Uterus (tissue), 3 donors: ENCODE measurements at regions not wholly inside any gene's neighbourhood (a gene's known extent, or its start where the extent isn't known, plus 50 kb on each side); places are given as distances from the start of the nearest gene placed in this dataset.

Source experiments
- DNase-seq, 2 donors: peaks; one replicate each; pipeline ENCODE4 v3.0.0-alpha.2; 2019 to 2020
- H3K27ac ChIP-seq, 2 donors: fragments of 200-600 bp; sonication (generic); 1 replicate in 1 of 2; 2 replicates in 1 of 2; pipeline ENCODE4 v1.5.1; 2016 to 2018
- H3K27me3 ChIP-seq, 2 donors: fragments of 200-600 bp; sonication (generic); one replicate each; pipeline ENCODE4 v1.5.1; 2018 to 2019; ENCODE audit warnings: control low read depth in 1 of 2
- H3K36me3 ChIP-seq, 2 donors: fragments of 200-600 bp; sonication (generic); one replicate each; pipeline ENCODE4 v1.5.1; 2019; ENCODE audit warnings: control low read depth in 1 of 2
- H3K4me1 ChIP-seq, 2 donors: fragments of 200-600 bp; sonication (generic); one replicate each; pipeline ENCODE4 v1.5.1; 2018 to 2019; ENCODE audit warnings: control low read depth in 1 of 2
- H3K4me3 ChIP-seq, 2 donors: fragments of 200-600 bp; sonication (generic); 1 replicate in 1 of 2; 2 replicates in 1 of 2; pipeline ENCODE4 v1.5.1; 2018 to 2019; ENCODE audit warnings: mild to moderate bottlenecking in 1 of 2
- H3K9me3 ChIP-seq, 2 donors: fragments of 200-600 bp; sonication (generic); one replicate each; pipeline ENCODE4 v1.5.1; 2019; ENCODE audit warnings: control low read depth in 1 of 2
- POLR2A ChIP-seq, 2 donors: fragments of 450-650 bp; IDR thresholded peaks; one replicate each; pipeline ENCODE4 v1.6.1; 2016; ENCODE audit warnings: antibody characterized with exemption in 2 of 2, mild to moderate bottlenecking in 1 of 2, moderate library complexity in 1 of 2
- intact Hi-C: fragments of 100-400 bp; cut with DNase I; formaldehyde crosslinking; loops from one replicate; pipeline ENCODE4 v1.15.1; 2023; ENCODE audit warnings: low total_unique reads
- TF ChIP-seq, protein P1 (sequence below), 4 experiments: fragments of 200-600 bp in 2 of 4; fragments of 450-650 bp in 2 of 4; sonication (generic) in 2 of 4; IDR thresholded peaks; one replicate each; pipeline ENCODE4 v1.5.1; 2016 to 2019; ENCODE audit warnings: antibody characterized with exemption in 4 of 4, mild to moderate bottlenecking in 2 of 4, moderate library complexity in 1 of 4
- donor health status: DM: yes; HTN: yes; CAD: no.

GRCh38 chr4:130703211-130703935 is 1607.4 kb downstream of the C4orf33 start:
- no peaks in the 10 kb centered on the region for H3K36me3 ChIP-seq
- no peak overlapping the region for H3K27ac ChIP-seq
- TF ChIP-seq, protein P1, sequence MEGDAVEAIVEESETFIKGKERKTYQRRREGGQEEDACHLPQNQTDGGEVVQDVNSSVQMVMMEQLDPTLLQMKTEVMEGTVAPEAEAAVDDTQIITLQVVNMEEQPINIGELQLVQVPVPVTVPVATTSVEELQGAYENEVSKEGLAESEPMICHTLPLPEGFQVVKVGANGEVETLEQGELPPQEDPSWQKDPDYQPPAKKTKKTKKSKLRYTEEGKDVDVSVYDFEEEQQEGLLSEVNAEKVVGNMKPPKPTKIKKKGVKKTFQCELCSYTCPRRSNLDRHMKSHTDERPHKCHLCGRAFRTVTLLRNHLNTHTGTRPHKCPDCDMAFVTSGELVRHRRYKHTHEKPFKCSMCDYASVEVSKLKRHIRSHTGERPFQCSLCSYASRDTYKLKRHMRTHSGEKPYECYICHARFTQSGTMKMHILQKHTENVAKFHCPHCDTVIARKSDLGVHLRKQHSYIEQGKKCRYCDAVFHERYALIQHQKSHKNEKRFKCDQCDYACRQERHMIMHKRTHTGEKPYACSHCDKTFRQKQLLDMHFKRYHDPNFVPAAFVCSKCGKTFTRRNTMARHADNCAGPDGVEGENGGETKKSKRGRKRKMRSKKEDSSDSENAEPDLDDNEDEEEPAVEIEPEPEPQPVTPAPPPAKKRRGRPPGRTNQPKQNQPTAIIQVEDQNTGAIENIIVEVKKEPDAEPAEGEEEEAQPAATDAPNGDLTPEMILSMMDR (IDR thresholded peaks at IDR 0.05) = no peak
- no peak for TF ChIP-seq POLR2A (IDR thresholded peaks at IDR 0.05)
- H3K27me3 ChIP-seq = no peaks in the 10 kb centered on the region
- no peaks in the 10 kb centered on the region for H3K4me1 ChIP-seq
- intact Hi-C loops = no loop called here
- no peak overlapping the region for H3K4me3 ChIP-seq
- DNase-seq = no peak
- peaks cover 0 to 2% of the 10 kb centered on the region in 2 donors for H3K9me3 ChIP-seq

GRCh38 chr4:130705023-130705422 is 1609.1 kb downstream of the C4orf33 start:
- H3K27me3 ChIP-seq = no peaks in the 10 kb centered on the region
- no peak for DNase-seq
- TF ChIP-seq POLR2A (IDR thresholded peaks at IDR 0.05) = no peak
- TF ChIP-seq, protein P1 (IDR thresholded peaks at IDR 0.05) = no peak
- intact Hi-C loops = no loop called here
- no peaks in the 10 kb centered on the region for H3K4me1 ChIP-seq
- no peak overlapping the region for H3K4me3 ChIP-seq
- no peaks in the 10 kb centered on the region for H3K36me3 ChIP-seq
- peaks cover 0 to 2% of the 10 kb centered on the region in 2 donors for H3K9me3 ChIP-seq
- no peak overlapping the region for H3K27ac ChIP-seq

DNA sequence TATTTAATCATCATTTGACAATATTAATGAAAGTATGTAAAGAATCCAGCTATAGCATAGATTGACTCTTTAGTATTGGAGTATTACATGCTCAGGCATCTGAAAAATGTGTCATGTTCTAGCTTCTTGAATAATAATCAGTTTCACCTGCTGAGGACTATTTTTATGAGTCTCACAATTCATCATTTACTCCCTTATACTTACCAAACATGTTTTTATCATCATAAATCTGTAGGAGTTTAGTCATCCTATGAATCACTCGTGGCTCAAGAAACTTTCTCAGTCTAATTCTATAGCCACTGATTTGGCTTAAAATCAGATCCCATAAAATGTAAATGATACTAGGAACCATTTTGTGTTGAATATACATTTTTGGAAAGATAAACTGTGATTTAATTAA is 1616.1 kb downstream of the C4orf33 start:
- TF ChIP-seq, protein P1 (IDR thresholded peaks at IDR 0.05) = no peak
- no peak for TF ChIP-seq POLR2A (IDR thresholded peaks at IDR 0.05)
- no peaks in the 10 kb centered on the region for H3K36me3 ChIP-seq
- no peak overlapping the region for H3K4me3 ChIP-seq
- no peaks in the 10 kb centered on the region for H3K4me1 ChIP-seq
- H3K27me3 ChIP-seq = no peaks in the 10 kb centered on the region
- no peak for DNase-seq
- intact Hi-C loops = no loop called here
- H3K9me3 ChIP-seq = no peaks in the 10 kb centered on the region
- H3K27ac ChIP-seq = no peak overlapping the region

- Histone ChIP-seq H3K4me3 (no peak overlapping the region), H3K27ac (no peak overlapping the region), H3K36me3 (no peaks in the 10 kb centered on the region), H3K9me3 (no peaks in the 10 kb centered on the region), H3K4me1 (no peaks in the 10 kb centered on the region), H3K27me3 (no peaks in the 10 kb centered on the region)
- DNase-seq = no peak
- intact Hi-C loops = no loop called here
- TF ChIP-seq POLR2A (IDR thresholded peaks at IDR 0.05) = no peak
- TF ChIP-seq, protein P1 (IDR thresholded peaks at IDR 0.05) = no peak
These were observed 1618.1 kb downstream of the C4orf33 start for GRCh38 chr4:130714006-130714405.

DNA sequence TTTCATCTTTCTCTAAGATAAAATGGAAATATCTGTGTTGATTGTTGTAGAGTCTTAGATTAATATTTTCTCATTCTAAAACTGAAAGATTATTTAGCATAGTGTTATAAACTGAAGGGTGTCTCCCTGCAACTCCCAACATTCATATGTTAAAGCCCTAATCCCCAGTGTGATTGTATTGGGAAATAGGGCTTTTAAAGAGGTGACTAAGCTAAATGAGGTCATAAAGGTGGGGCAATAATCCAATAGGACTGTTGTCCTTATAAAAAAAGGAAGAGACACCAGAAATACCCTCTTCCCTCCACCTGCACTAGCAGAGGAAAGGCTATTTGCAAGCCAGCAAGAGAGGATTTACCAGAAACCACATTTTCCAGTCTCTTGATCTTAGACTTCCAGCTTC is 1626.4 kb downstream of the C4orf33 start:
- Histone ChIP-seq H3K27ac (no peak overlapping the region), H3K9me3 (no peaks in the 10 kb centered on the region), H3K27me3 (no peaks in the 10 kb centered on the region), H3K4me3 (no peak overlapping the region), H3K36me3 (no peaks in the 10 kb centered on the region), H3K4me1 (no peaks in the 10 kb centered on the region)
- DNase-seq = no peak
- TF ChIP-seq, protein P1 (IDR thresholded peaks at IDR 0.05) = no peak
- no peak for TF ChIP-seq POLR2A (IDR thresholded peaks at IDR 0.05)
- intact Hi-C loops = no loop called here
